ENCODE measurements at regions not wholly inside any gene's neighbourhood (a gene's known extent, or its start where the extent isn't known, plus 50 kb on each side); places are given as distances from the start of the nearest gene placed in this dataset.
"Not testable (repeated sequence)": the region's sequence is repeated elsewhere in the genome, so short reads cannot be mapped to it uniquely, and the experiment has no call there.

DNA sequence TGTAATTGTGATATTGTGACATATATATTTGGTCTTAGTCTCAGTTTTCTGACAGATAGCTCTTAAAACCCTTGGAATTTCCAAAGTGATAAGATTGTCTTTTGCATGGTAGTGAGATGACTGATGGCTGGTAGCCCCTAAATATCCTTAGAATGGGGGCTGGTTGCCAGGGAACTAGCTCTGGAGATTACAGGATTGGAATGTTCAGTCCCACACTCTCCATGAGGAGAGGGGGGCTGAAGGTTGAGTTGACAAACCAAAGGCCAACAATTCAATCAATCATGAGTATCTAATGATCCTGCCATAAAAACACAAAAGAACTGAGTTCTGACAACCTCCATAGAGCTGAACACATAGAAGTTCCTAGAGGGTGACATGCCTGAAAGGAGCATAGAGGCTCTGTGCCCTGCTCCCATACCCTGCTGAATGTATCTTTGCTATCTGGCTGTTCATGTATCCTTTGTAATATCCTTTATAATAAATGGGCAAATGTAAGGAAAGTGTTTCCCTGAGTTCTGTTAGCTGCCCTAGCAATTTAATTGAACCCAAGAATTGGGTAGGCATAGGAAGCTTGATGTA lies 1680.3 kb upstream of the PIK3C3 start:
- TF ChIP-seq TARDBP (IDR thresholded peaks at IDR 0.05) = no peak
- CTCF ChIA-PET = interaction anchor here (0.8 kb wide), 1 partner anchor 21 kb away, joined by 3 read pairs; no protein-coding TSS in a partner anchor
- POLR2A ChIA-PET = interaction anchor here (0.7 kb wide), 1 partner anchor 46 kb away, joined by 3 read pairs; no protein-coding TSS in a partner anchor
- no peak for DNase-seq (ENCODE audit: extremely low spot score)

DNA sequence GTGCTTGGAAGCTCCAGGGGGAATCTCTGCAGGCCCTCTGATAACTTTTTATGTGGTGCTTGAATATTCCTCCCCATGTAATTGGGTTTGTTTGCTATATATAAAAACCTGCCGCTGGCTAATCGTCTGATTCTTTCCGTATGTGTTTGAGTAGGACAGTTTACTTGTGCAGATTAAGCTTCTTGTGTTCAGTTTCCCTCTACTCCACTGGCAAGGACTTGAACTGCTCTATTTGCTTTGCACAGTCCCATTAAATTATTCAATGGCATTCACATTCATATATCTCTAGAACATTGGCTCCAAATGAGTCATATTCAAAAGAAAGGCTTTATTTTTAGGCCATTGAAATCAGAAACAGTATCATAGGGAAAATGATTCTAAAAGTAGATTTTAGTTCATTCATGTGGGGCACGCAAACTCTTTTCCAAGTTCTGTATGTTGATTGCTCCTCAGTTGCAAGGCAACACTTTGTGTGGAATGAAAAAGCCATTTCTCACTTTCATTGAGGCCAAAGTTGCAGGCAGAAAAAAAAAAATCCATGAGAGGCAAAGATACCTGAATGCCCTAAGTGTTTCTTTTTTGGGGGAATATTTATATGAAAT lies 1682.3 kb upstream of the PIK3C3 start:
- POLR2A ChIA-PET = no interaction called here
- TF ChIP-seq FOXM1 (IDR thresholded peaks at IDR 0.05; ENCODE audit: borderline replicate concordance) (no peak), ELF4 (IDR thresholded peaks at IDR 0.05) (no peak), BHLHE40 (IDR thresholded peaks at IDR 0.05; ENCODE audit: borderline replicate concordance) (no peak), L3MBTL2 (conservative IDR thresholded peaks at IDR 0.05) (no peak), TARDBP (IDR thresholded peaks at IDR 0.05) (no peak), FOXA1 (IDR thresholded peaks at IDR 0.05) (no peak), SUZ12 (IDR thresholded peaks at IDR 0.05) (no peak), NFRKB (IDR thresholded peaks at IDR 0.05) (no peak), HDGF (IDR thresholded peaks at IDR 0.05; ENCODE audit: borderline replicate concordance) (no peak), ARNT (IDR thresholded peaks at IDR 0.05) (no peak), FOXK2 (IDR thresholded peaks at IDR 0.05) (no peak), CTBP1 (IDR thresholded peaks at IDR 0.05; ENCODE audit: borderline replicate concordance) (no peak)
- TF ChIP-seq, protein P1, sequence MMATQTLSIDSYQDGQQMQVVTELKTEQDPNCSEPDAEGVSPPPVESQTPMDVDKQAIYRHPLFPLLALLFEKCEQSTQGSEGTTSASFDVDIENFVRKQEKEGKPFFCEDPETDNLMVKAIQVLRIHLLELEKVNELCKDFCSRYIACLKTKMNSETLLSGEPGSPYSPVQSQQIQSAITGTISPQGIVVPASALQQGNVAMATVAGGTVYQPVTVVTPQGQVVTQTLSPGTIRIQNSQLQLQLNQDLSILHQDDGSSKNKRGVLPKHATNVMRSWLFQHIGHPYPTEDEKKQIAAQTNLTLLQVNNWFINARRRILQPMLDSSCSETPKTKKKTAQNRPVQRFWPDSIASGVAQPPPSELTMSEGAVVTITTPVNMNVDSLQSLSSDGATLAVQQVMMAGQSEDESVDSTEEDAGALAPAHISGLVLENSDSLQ (IDR thresholded peaks at IDR 0.05) = no peak
- CTCF ChIA-PET = no interaction called here
- no peak for DNase-seq (ENCODE audit: extremely low spot score)

DNA sequence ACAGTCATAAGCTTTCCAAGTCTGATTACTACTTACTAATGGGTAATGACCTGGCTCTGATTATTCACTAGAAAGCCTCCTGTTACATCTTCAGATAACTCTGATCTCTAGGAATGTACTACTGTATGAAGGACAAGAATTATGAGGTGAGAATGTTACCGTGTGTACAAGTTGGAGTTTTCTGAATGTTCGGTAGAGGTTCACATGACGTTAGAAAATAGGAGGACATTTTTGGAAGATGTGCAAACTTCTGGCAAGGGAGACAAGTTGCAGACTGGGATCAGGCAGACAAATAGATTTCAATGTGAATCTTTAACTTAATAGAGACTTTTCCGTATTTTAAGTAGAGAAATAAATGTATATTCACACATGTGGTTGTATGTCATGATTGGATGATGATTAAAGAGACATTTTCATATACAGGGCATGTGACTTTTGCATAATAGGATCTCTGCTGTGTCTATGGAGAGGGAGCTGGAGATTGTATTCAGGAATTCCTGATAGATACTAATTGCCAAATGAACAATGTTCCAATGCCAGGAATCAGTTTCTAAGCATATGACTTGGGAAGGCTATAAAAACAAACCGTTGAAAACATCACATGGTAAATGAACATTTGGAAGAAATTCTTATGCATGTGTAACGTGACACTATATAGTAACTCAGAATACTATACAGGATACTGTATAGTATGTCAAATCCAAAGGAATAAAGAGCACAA lies 1695.8 kb upstream of the PIK3C3 start:
- POLR2A ChIA-PET = no interaction called here

DNA sequence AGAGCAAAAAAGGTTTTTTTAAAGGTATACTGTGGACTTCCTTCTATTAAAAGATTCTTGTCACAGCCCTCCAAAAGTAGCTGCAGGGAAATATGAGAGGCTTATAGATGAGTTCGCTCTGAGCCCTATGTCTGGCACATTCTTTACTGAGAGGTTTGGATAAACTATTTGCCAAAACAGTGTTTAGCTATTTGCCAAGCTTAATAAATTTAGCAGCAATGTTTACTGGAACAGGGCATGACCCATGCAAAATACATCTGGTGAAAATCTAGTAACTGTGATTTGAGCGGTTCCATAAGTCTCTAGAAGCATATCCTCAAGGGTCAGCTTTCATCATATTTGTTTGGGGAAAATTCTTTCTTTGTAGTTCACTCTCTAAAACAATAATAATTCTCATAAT lies 1696.7 kb upstream of the PIK3C3 start:
- TF ChIP-seq FOXK2 (IDR thresholded peaks at IDR 0.05) = no peak
- TF ChIP-seq BHLHE40 (IDR thresholded peaks at IDR 0.05; ENCODE audit: borderline replicate concordance) = no peak
- TF ChIP-seq, protein P1 (IDR thresholded peaks at IDR 0.05) = no peak
- no peak for TF ChIP-seq L3MBTL2 (conservative IDR thresholded peaks at IDR 0.05)
- TF ChIP-seq SP1 (IDR thresholded peaks at IDR 0.05) = no peak
- TF ChIP-seq ELF4 (IDR thresholded peaks at IDR 0.05) = no peak
- no peak for TF ChIP-seq FOXA1 (IDR thresholded peaks at IDR 0.05)
- no peak for TF ChIP-seq SUZ12 (IDR thresholded peaks at IDR 0.05)
- TF ChIP-seq LEF1 (IDR thresholded peaks at IDR 0.05; ENCODE audit: borderline replicate concordance) = no peak
- TF ChIP-seq FOXM1 (IDR thresholded peaks at IDR 0.05; ENCODE audit: borderline replicate concordance) = no peak
- no peak for TF ChIP-seq ZNF384 (IDR thresholded peaks at IDR 0.05)
- TF ChIP-seq NFRKB (IDR thresholded peaks at IDR 0.05) = no peak
- DNase-seq (ENCODE audit: extremely low spot score) = no peak
- ChIA-PET CTCF (no interaction called here), POLR2A (no interaction called here)

More for the DNA sequence above, 1695.8 kb upstream of the PIK3C3 start:
- no peak for DNase-seq (ENCODE audit: extremely low spot score)
- CTCF ChIA-PET = no interaction called here
- TF ChIP-seq ARNT (IDR thresholded peaks at IDR 0.05) (no peak), NFRKB (IDR thresholded peaks at IDR 0.05) (no peak), LEF1 (IDR thresholded peaks at IDR 0.05; ENCODE audit: borderline replicate concordance) (no peak), SP1 (IDR thresholded peaks at IDR 0.05) (no peak), ZNF384 (IDR thresholded peaks at IDR 0.05) (no peak), ELF4 (IDR thresholded peaks at IDR 0.05) (no peak), FOXM1 (IDR thresholded peaks at IDR 0.05; ENCODE audit: borderline replicate concordance) (no peak), FOXK2 (IDR thresholded peaks at IDR 0.05) (no peak), TARDBP (IDR thresholded peaks at IDR 0.05) (no peak), FOXA1 (IDR thresholded peaks at IDR 0.05) (no peak), CTBP1 (IDR thresholded peaks at IDR 0.05; ENCODE audit: borderline replicate concordance) (no peak)

DNA sequence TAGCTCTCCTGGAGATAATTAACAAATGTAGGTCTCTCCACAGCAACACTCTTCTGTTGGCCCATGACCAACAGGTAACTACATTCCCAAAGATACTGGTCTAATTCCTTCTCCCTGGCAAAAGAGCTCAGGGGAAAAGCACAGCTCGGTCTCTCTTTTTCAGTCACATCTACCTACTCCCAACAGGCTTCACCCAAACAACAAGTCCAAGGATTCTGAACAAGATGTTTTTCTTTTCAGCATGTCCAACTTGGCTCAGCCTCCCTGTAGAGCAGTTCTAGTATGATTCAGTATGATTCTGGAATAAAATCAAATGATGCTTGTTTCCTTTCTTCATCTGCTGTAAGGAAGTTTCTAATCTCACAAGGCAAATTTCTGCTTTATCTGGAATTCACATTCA lies 1704.8 kb upstream of the PIK3C3 start:
- no peak for TF ChIP-seq FOXA1 (IDR thresholded peaks at IDR 0.05)
- no peak for TF ChIP-seq FOXM1 (IDR thresholded peaks at IDR 0.05; ENCODE audit: borderline replicate concordance)
- no peak for TF ChIP-seq NFRKB (IDR thresholded peaks at IDR 0.05)
- TF ChIP-seq L3MBTL2 (conservative IDR thresholded peaks at IDR 0.05) = no peak
- TF ChIP-seq ELF4 (IDR thresholded peaks at IDR 0.05) = no peak
- no peak for TF ChIP-seq CTBP1 (IDR thresholded peaks at IDR 0.05; ENCODE audit: borderline replicate concordance)
- TF ChIP-seq, protein P1 (IDR thresholded peaks at IDR 0.05) = no peak
- TF ChIP-seq SP1 (IDR thresholded peaks at IDR 0.05) = no peak
- TF ChIP-seq HDGF (IDR thresholded peaks at IDR 0.05; ENCODE audit: borderline replicate concordance) = no peak
- ChIA-PET CTCF (no interaction called here), POLR2A (no interaction called here)
- DNase-seq (ENCODE audit: extremely low spot score) = no peak

DNA sequence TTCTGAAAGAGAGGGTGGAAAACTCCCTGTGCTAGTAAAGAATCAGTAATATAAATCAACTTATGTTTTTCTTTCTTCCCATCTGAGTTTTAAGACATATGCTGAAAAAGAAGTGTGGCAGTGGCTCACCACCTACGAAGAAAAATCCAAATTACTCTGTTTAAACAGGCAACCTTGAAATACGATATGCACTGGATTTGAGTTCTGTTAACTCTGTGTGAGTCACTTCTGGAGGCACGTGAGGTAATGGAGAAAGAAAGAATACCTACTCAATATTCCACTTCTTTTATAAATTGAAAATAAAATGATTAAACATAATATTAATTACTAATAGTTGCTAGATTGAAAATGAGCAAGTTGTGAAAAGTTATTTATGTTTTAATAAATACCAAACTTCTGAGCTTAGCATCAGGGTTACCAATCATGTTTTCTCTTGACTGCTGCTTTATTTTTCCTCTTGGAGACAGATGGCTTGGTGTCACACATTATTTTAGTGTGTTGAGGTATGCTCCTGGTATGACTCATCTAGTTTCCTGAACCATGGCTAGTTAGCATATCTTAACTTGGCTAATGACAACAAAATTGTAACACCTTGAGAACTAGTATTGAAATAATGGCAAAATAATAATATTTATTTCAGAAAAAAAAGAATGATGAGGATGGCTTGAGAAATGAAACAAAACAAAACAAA lies 1705.5 kb upstream of the PIK3C3 start:
- no peak for DNase-seq (ENCODE audit: extremely low spot score)
- ChIA-PET POLR2A (no interaction called here), CTCF (no interaction called here)
- TF ChIP-seq FOXA1 (IDR thresholded peaks at IDR 0.05) (no peak), HDGF (IDR thresholded peaks at IDR 0.05; ENCODE audit: borderline replicate concordance) (no peak), CTBP1 (IDR thresholded peaks at IDR 0.05; ENCODE audit: borderline replicate concordance) (no peak), FOXM1 (IDR thresholded peaks at IDR 0.05; ENCODE audit: borderline replicate concordance) (no peak), LEF1 (IDR thresholded peaks at IDR 0.05; ENCODE audit: borderline replicate concordance) (no peak), SP1 (IDR thresholded peaks at IDR 0.05) (no peak)

DNA sequence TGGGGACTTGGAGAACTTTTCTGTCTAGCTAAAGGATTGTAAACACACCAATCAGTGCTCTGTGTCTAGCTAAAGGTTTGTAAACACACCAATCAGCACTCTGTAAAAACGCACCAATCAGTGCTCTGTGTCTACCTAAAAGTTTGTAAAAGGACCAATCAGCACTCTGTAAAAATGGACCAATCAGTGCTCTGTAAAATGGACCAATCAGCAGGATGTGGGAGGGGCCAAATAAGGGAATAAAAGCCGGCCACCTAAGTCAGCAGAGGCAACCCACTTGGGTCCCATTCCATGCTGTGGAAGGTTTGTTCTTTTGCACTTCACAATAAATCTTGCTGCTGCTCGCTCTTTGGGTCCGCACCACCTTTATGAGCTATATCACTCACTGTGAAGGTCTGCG lies 1709.4 kb upstream of the PIK3C3 start:
- DNase-seq (ENCODE audit: extremely low spot score); CTCF ChIA-PET; POLR2A ChIA-PET: not testable (repeated sequence)

Data from HEK293T (cell line).